ENCODE measurements at regions not wholly inside any gene's neighbourhood (a gene's known extent, or its start where the extent isn't known, plus 50 kb on each side); places are given as distances from the start of the nearest gene placed in this dataset.

DNA sequence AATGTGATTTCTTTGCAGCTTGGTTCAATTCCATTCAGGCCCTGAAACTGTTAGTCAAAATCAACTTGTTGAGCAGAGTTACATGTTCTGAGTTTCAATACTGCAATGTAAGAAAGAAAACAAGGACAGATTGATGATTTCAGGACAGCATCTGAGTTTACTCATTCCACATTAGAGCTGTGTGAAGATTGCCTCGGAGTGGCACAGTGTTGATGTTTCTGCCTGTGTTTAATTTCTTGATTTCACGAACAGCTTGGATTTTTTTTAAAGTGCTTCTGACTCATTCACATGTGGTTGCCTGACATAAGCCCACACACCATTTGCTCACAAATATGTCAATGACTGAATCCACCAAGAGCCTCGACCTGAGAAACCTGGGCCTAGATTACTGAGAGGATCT, 101.2 kb upstream of the PARD3 start:
- ATAC-seq (replicated peaks in 1 of 4) (no peak), DNase-seq (no peak)
- POLR2A ChIA-PET: no interaction called here
- Mint-ChIP-seq H3K9me3 (no peaks in the 10 kb centered on the region), H3K36me3 (no peaks in the 10 kb centered on the region), H3K4me1 (no peaks in the 10 kb centered on the region), H3K27me3 (peaks cover 5 to 7% of the 10 kb centered on the region in 2 donors), H3K4me3 (no peak overlapping the region), H3K27ac (no peak overlapping the region)
- no peaks in the 10 kb centered on the region for H3K9me3 ChIP-seq
- no peak overlapping the region for H3K4me3 ChIP-seq (ENCODE audit: control insufficient read depth in 1 of 2, extremely low read depth in 1 of 2, low read length in 1 of 2)
- H3K27ac ChIP-seq (ENCODE audit: low read length): no peak overlapping the region
- CTCF ChIA-PET: no interaction called here
- H3K36me3 ChIP-seq (ENCODE audit: control insufficient read depth in 2 of 2, extremely low read depth in 1 of 2, insufficient read depth in 1 of 2, low read length in 1 of 2): no peaks in the 10 kb centered on the region
- H3K4me1 ChIP-seq (ENCODE audit: control insufficient read depth in 1 of 2, extremely low read depth in 1 of 2, insufficient read depth in 2 of 2, low read length in 2 of 2): no peaks in the 10 kb centered on the region
- H3K27me3 ChIP-seq (replicated peaks in 1 of 2; ENCODE audit: control insufficient read depth in 2 of 2, extremely low read depth in 1 of 2, insufficient read depth in 2 of 2, low read length in 1 of 2): peaks cover 0 to 9% of the 10 kb centered on the region in 2 experiments
- WGBS (ENCODE audit: insufficient coverage): no CpG with 5 or more reads among the region's 3 CpGs

DNA sequence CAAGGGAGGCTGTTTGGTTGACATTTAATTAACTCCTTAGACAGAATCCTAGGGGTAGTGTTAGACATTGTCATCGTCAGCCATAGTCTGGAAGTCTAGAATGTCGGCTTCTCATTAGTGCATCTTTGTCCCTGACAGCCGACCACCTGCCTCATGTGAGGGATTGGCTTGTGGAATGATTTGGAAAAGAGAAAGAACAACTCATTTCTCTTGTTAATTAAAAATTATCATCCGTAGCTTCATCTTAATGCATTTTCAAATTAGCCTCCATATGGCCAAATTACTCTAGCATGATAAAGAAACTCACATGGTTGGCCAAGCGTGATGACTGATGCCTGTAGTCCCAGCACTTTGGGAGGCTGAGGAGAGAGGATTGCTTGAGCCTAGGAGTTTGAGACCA, 97.7 kb upstream of the PARD3 start:
- Histone ChIP-seq H3K36me3 (ENCODE audit: control insufficient read depth in 2 of 2, extremely low read depth in 1 of 2, insufficient read depth in 1 of 2, low read length in 1 of 2) (no peaks in the 10 kb centered on the region), H3K27me3 (replicated peaks in 1 of 2; ENCODE audit: control insufficient read depth in 2 of 2, extremely low read depth in 1 of 2, insufficient read depth in 2 of 2, low read length in 1 of 2) (peaks cover 0 to 3% of the 10 kb centered on the region in 2 experiments), H3K4me3 (ENCODE audit: control insufficient read depth in 1 of 2, extremely low read depth in 1 of 2, low read length in 1 of 2) (no peak overlapping the region), H3K9me3 (no peaks in the 10 kb centered on the region), H3K4me1 (ENCODE audit: control insufficient read depth in 1 of 2, extremely low read depth in 1 of 2, insufficient read depth in 2 of 2, low read length in 2 of 2) (no peaks in the 10 kb centered on the region), H3K27ac (ENCODE audit: low read length) (no peak overlapping the region)
- ChIA-PET CTCF (no interaction called here), POLR2A (no interaction called here)
- Mint-ChIP-seq H3K27me3 (peaks cover 0 to 3% of the 10 kb centered on the region in 2 donors), H3K36me3 (no peaks in the 10 kb centered on the region), H3K4me1 (no peaks in the 10 kb centered on the region), H3K9me3 (no peaks in the 10 kb centered on the region), H3K27ac (no peak overlapping the region), H3K4me3 (no peak overlapping the region)
- ATAC-seq (replicated peaks in 1 of 4) (no peak), DNase-seq (no peak)
- WGBS (ENCODE audit: insufficient coverage): no CpG with 5 or more reads among the region's 5 CpGs

DNA sequence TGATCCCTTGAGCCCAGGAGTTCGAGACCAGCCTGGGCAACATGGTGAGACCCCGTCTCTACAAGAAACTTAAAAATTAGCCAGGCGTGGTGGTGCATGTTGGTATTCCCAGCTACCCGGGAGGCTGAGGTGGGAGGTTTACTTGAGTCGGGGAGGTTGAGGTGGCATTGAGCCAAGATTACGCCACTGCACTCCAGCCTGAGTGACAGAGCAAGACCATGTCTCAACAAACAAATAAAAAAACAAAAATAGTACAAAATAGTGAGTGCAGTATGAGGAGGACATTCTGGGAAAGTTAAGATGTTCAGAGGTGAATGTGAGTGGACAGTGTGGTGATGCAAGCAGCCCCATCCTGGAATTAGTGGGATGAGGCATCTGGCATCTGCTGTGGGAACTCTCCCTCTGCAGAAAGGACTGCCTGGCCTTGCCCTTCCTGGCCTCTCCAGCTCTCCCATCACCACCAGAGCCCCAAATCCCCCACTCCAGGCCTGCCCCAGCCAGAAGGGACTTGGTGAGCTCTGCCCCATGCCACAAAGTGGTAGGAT, 96.6 kb upstream of the PARD3 start:
- no peaks in the 10 kb centered on the region for H3K27me3 ChIP-seq (replicated peaks in 1 of 2; ENCODE audit: control insufficient read depth in 2 of 2, extremely low read depth in 1 of 2, insufficient read depth in 2 of 2, low read length in 1 of 2)
- ChIA-PET CTCF (no interaction called here), POLR2A (no interaction called here)
- no peaks in the 10 kb centered on the region for H3K36me3 Mint-ChIP-seq
- WGBS (ENCODE audit: insufficient coverage): 83% methylated on average over 4 of the region's 6 CpGs
- H3K4me3 Mint-ChIP-seq: no peak overlapping the region
- no peak for DNase-seq
- H3K4me3 ChIP-seq (ENCODE audit: control insufficient read depth in 1 of 2, extremely low read depth in 1 of 2, low read length in 1 of 2): no peak overlapping the region
- H3K4me1 Mint-ChIP-seq: no peaks in the 10 kb centered on the region
- H3K27ac Mint-ChIP-seq: no peak overlapping the region
- peaks cover 0 to 3% of the 10 kb centered on the region in 2 donors for H3K27me3 Mint-ChIP-seq
- H3K9me3 Mint-ChIP-seq: no peaks in the 10 kb centered on the region
- ATAC-seq (replicated peaks in 1 of 4): no peak
- no peak overlapping the region for H3K27ac ChIP-seq (ENCODE audit: low read length)
- no peaks in the 10 kb centered on the region for H3K9me3 ChIP-seq
- H3K4me1 ChIP-seq (ENCODE audit: control insufficient read depth in 1 of 2, extremely low read depth in 1 of 2, insufficient read depth in 2 of 2, low read length in 2 of 2): no peaks in the 10 kb centered on the region
- no peaks in the 10 kb centered on the region for H3K36me3 ChIP-seq (ENCODE audit: control insufficient read depth in 2 of 2, extremely low read depth in 1 of 2, insufficient read depth in 1 of 2, low read length in 1 of 2)

DNA sequence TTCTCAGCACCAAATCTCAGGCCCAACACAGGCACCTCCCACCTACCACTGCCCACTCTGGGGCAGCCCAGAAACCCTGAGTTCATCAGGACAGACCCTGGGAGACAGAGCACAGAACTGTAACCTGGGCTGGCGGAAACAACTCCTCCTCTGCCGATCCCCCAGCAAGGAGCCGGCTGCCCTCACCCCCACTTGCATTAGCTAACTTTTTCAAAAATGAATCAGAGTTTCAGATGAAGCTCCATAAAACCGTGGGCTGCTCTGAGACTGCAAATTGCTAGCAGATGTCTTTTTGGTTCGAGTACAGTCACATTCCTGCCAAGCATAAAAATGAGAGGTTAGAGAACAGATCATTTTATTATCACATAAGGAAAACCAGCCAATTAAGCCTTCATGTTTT, 93.4 kb upstream of the PARD3 start:
- WGBS (ENCODE audit: insufficient coverage): 40% methylated on average over 1 of the region's 5 CpGs
- Histone ChIP-seq H3K4me3 (ENCODE audit: control insufficient read depth in 1 of 2, extremely low read depth in 1 of 2, low read length in 1 of 2) (no peak overlapping the region), H3K27me3 (replicated peaks in 1 of 2; ENCODE audit: control insufficient read depth in 2 of 2, extremely low read depth in 1 of 2, insufficient read depth in 2 of 2, low read length in 1 of 2) (peaks cover 0 to 2% of the 10 kb centered on the region in 2 experiments), H3K9me3 (no peaks in the 10 kb centered on the region), H3K4me1 (ENCODE audit: control insufficient read depth in 1 of 2, extremely low read depth in 1 of 2, insufficient read depth in 2 of 2, low read length in 2 of 2) (no peaks in the 10 kb centered on the region), H3K36me3 (ENCODE audit: control insufficient read depth in 2 of 2, extremely low read depth in 1 of 2, insufficient read depth in 1 of 2, low read length in 1 of 2) (no peaks in the 10 kb centered on the region), H3K27ac (ENCODE audit: low read length) (no peak overlapping the region)
- DNase-seq (no peak), ATAC-seq (replicated peaks in 1 of 4) (no peak)
- ChIA-PET CTCF (no interaction called here), POLR2A (no interaction called here)
- Mint-ChIP-seq H3K36me3 (no peaks in the 10 kb centered on the region), H3K27me3 (peaks cover 0 to 3% of the 10 kb centered on the region in 2 donors), H3K4me3 (no peak overlapping the region), H3K9me3 (no peaks in the 10 kb centered on the region), H3K27ac (no peak overlapping the region), H3K4me1 (no peaks in the 10 kb centered on the region)

DNA sequence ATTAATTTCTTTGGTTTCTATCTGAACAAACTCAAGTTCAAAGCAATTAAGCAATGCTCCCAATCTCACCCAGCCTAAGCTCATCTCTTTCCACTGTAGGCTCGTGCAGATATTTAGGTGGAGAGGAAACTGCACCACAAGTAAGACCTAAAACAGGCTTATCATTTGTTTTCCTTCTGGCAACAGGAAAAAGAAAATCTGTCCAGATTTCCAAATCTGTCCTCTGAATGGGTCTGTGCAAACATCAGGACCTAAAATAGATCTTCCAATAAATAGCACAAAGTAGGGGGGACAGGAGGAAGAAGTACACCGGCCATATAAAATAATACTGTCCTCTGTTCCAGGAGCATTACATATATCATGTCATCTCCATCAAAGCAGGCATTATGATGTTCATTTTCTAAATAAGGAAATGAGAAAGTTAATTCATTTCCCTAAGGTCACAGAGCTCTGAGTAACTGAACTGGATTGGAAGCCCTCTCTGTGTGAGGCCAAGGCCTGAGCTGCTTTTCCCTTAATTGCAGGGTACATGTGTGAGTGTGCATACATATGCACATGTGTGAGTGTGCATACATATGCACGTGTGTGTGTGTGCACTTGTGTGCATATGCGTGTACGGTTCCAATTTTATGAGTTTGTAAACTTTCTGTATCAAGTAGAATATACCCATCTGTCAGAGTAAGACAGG, 92.8 kb upstream of the PARD3 start:
- H3K27me3 ChIP-seq (replicated peaks in 1 of 2; ENCODE audit: control insufficient read depth in 2 of 2, extremely low read depth in 1 of 2, insufficient read depth in 2 of 2, low read length in 1 of 2): peaks cover 0 to 2% of the 10 kb centered on the region in 2 experiments
- no peaks in the 10 kb centered on the region for H3K4me1 Mint-ChIP-seq
- DNase-seq (no peak), ATAC-seq (replicated peaks in 1 of 4) (no peak)
- H3K36me3 ChIP-seq (ENCODE audit: control insufficient read depth in 2 of 2, extremely low read depth in 1 of 2, insufficient read depth in 1 of 2, low read length in 1 of 2): no peaks in the 10 kb centered on the region
- no peak overlapping the region for H3K4me3 Mint-ChIP-seq
- no peaks in the 10 kb centered on the region for H3K9me3 ChIP-seq
- no peak overlapping the region for H3K27ac ChIP-seq (ENCODE audit: low read length)
- H3K27me3 Mint-ChIP-seq: peaks cover 0 to under 1% of the 10 kb centered on the region in 2 donors
- H3K4me1 ChIP-seq (ENCODE audit: control insufficient read depth in 1 of 2, extremely low read depth in 1 of 2, insufficient read depth in 2 of 2, low read length in 2 of 2): no peaks in the 10 kb centered on the region
- no peaks in the 10 kb centered on the region for H3K9me3 Mint-ChIP-seq
- ChIA-PET CTCF (no interaction called here), POLR2A (no interaction called here)
- H3K27ac Mint-ChIP-seq: no peak overlapping the region
- no peaks in the 10 kb centered on the region for H3K36me3 Mint-ChIP-seq
- whole genome bisulfite sequencing (ENCODE audit: insufficient coverage): 20% methylated on average over 1 of the region's 5 CpGs
- no peak overlapping the region for H3K4me3 ChIP-seq (ENCODE audit: control insufficient read depth in 1 of 2, extremely low read depth in 1 of 2, low read length in 1 of 2)

DNA sequence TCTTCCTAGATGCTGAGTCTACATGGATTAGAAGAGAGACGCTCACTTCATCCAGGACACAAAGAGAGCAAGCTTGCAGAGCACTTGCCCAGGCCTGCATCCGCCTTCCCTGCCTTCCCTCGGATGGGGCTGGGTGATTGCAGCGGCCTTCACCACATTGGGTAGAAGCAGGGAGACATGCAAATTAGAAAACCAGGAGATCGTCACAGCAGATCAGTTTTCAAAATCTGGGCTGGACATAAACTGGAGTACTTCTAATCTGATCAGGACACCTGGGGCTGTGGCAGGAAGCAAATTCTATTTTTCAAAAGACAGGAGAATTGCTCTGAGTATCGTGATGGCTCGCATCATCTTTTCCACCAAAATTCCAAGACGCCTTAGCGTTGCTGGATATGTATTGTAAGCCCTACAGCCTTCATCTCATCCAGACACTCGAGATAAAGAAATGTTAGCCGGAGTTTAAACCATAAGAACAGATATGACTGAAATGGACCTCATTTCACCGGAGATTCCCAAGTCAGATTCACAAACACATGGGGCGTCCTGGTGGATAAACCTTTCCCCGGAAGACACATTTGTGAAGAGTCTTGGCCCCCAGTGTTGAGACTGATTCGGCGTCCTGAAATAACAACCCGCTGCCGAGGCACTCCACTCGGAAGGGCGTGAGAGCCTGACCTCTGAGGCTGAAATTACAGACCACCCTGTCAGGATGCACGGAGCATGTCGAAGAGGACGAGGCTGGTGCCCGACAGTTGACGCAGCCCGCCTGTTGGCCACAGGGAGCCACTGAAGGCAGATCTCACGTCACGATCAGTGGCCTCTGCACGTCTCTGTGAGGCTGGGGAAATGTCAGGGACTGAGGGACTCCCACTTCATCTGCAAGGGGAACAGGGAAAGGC, 91.2 kb upstream of the PARD3 start:
- POLR2A ChIA-PET: interaction anchor here in 1 of 2 donors (0.6 kb wide), 1 partner anchor 12 kb away, joined by 3 read pairs; no protein-coding TSS in a partner anchor
- Mint-ChIP-seq H3K4me1 (no peaks in the 10 kb centered on the region), H3K4me3 (no peak overlapping the region), H3K36me3 (no peaks in the 10 kb centered on the region), H3K27ac (no peak overlapping the region), H3K27me3 (no peaks in the 10 kb centered on the region), H3K9me3 (no peaks in the 10 kb centered on the region)
- 80% methylated on average over 21 of the region's 29 CpGs for WGBS (ENCODE audit: insufficient coverage)
- H3K36me3 ChIP-seq (ENCODE audit: control insufficient read depth in 2 of 2, extremely low read depth in 1 of 2, insufficient read depth in 1 of 2, low read length in 1 of 2): no peaks in the 10 kb centered on the region
- CTCF ChIA-PET: no interaction called here
- ATAC-seq (replicated peaks in 1 of 4) (no peak), DNase-seq (no peak)
- H3K4me1 ChIP-seq (ENCODE audit: control insufficient read depth in 1 of 2, extremely low read depth in 1 of 2, insufficient read depth in 2 of 2, low read length in 2 of 2): no peaks in the 10 kb centered on the region
- no peak overlapping the region for H3K4me3 ChIP-seq (ENCODE audit: control insufficient read depth in 1 of 2, extremely low read depth in 1 of 2, low read length in 1 of 2)
- H3K9me3 ChIP-seq: no peaks in the 10 kb centered on the region
- no peak overlapping the region for H3K27ac ChIP-seq (ENCODE audit: low read length)
- peaks cover 0 to 2% of the 10 kb centered on the region in 2 experiments for H3K27me3 ChIP-seq (replicated peaks in 1 of 2; ENCODE audit: control insufficient read depth in 2 of 2, extremely low read depth in 1 of 2, insufficient read depth in 2 of 2, low read length in 1 of 2)

All from T-cell (primary cell).